Activated CD4-positive, alpha-beta T cell treated with anti-CD3 and anti-CD28 coated beads for 36 hours (primary cell): ENCODE measurements at regions not wholly inside any gene's neighbourhood (a gene's known extent, or its start where the extent isn't known, plus 50 kb on each side); places are given as distances from the start of the nearest gene placed in this dataset.

ENCODE experiments used
- ATAC-seq: fragments of 200-7000 bp; cut with Tn5 transposase; one replicate; pipeline ENCODE4 v1.10.0; 2021; ENCODE audit warnings: mild to moderate bottlenecking, moderate library complexity
- CTCF ChIA-PET: fragments of 350-600 bp; sonication (Branson Sonifier 250); formaldehyde crosslinking; loops from one replicate; lab custom pipeline; 2021; ENCODE audit warnings: antibody characterized with exemption; lab: Charles Lee
- POLR2A ChIA-PET: fragments of 350-600 bp; sonication (Branson Sonifier 250); formaldehyde crosslinking; loops from one replicate; lab custom pipeline; 2021; ENCODE audit warnings: antibody characterized with exemption, inconsistent platforms; lab: Charles Lee
- DNase-seq: peaks from one replicate; pipeline ENCODE4 v3.0.0-alpha.2; 2020
- H3K27ac Mint-ChIP-seq: one replicate; pipeline ENCODE4 v1.8.0; 2021; ENCODE audit warnings: mixed read lengths
- H3K27me3 Mint-ChIP-seq: one replicate; pipeline ENCODE4 v1.8.0; 2021; ENCODE audit warnings: mixed read lengths
- H3K36me3 Mint-ChIP-seq: one replicate; pipeline ENCODE4 v1.8.0; 2021; ENCODE audit warnings: low read depth, mixed read lengths
- H3K4me1 Mint-ChIP-seq: one replicate; pipeline ENCODE4 v1.8.0; 2021; ENCODE audit warnings: mixed read lengths
- H3K4me3 Mint-ChIP-seq: one replicate; pipeline ENCODE4 v1.8.0; 2021; ENCODE audit warnings: mild to moderate bottlenecking, moderate library complexity, mixed read lengths
- H3K9me3 Mint-ChIP-seq: one replicate; pipeline ENCODE4 v1.8.0; 2021; ENCODE audit warnings: low read depth, mixed read lengths
- intact Hi-C, 2 experiments: fragments of 100-400 bp; cut with DNase I in 1 of 2; cut with micrococcal nuclease in 1 of 2; formaldehyde crosslinking; loops; one replicate each; pipeline versions ENCODE4 v1.14.2 to v1.15.1; 2022 to 2024; cut with DNase I, micrococcal nuclease

GRCh38 chr1:209326831-209327230, 256.7 kb upstream of the CAMK1G start:
- POLR2A ChIA-PET, result interaction anchor here (0.6 kb wide), 1 partner anchor 218 kb away, joined by 3 read pairs; no protein-coding TSS in a partner anchor
- no peak for DNase-seq
- no peaks in the 10 kb centered on the region for H3K36me3 Mint-ChIP-seq

GRCh38 chr1:209328196-209328595, 255.3 kb upstream of the CAMK1G start:
- no peak overlapping the region for H3K4me3 Mint-ChIP-seq
- intact Hi-C loops, result no loop called here
- H3K27ac Mint-ChIP-seq, result no peak overlapping the region
- no peaks in the 10 kb centered on the region for H3K4me1 Mint-ChIP-seq
- POLR2A ChIA-PET, result no interaction called here
- H3K27me3 Mint-ChIP-seq, result peaks cover 2% of the 10 kb centered on the region
- no peak for DNase-seq
- no peaks in the 10 kb centered on the region for H3K9me3 Mint-ChIP-seq
- CTCF ChIA-PET, result interaction anchor here (1.4 kb wide), 1 partner anchor 26 kb away, joined by 5 read pairs; no protein-coding TSS in a partner anchor
- ATAC-seq, result no peak
- no peaks in the 10 kb centered on the region for H3K36me3 Mint-ChIP-seq

More at GRCh38 chr1:209326831-209327230, 256.7 kb upstream of the CAMK1G start:
- Mint-ChIP-seq H3K9me3 (no peaks in the 10 kb centered on the region), H3K4me1 (no peaks in the 10 kb centered on the region), H3K27ac (no peak overlapping the region), H3K4me3 (no peak overlapping the region), H3K27me3 (peaks cover 2% of the 10 kb centered on the region)
- intact Hi-C loops, result no loop called here
- CTCF ChIA-PET, result no interaction called here
- ATAC-seq, result no peak

- CTCF ChIA-PET, result interaction anchor here (0.8 to 1.5 kb wide), 7 partner anchors 10 to 102 kb away, joined by 3 to 6 read pairs (median 3); no protein-coding TSS in a partner anchor
- POLR2A ChIA-PET, result no interaction called here
- peak; percentile 25 for DNase-seq
- H3K9me3 Mint-ChIP-seq, result no peaks in the 10 kb centered on the region
- H3K4me3 Mint-ChIP-seq, result no peak overlapping the region
- H3K27me3 Mint-ChIP-seq, result peaks cover 17% of the 10 kb centered on the region
- H3K4me1 Mint-ChIP-seq, result no peaks in the 10 kb centered on the region
- ATAC-seq, result no peak
- H3K27ac Mint-ChIP-seq, result no peak overlapping the region
- no peaks in the 10 kb centered on the region for H3K36me3 Mint-ChIP-seq
- intact Hi-C loops, result no loop called here
These were observed 248.3 kb upstream of the CAMK1G start for GRCh38 chr1:209335178-209335577.

- no peak for ATAC-seq
- peaks cover 12% of the 10 kb centered on the region for H3K27me3 Mint-ChIP-seq
- H3K36me3 Mint-ChIP-seq, result no peaks in the 10 kb centered on the region
- no peak for DNase-seq
- H3K4me3 Mint-ChIP-seq, result no peak overlapping the region
- no peaks in the 10 kb centered on the region for H3K9me3 Mint-ChIP-seq
- CTCF ChIA-PET, result interaction anchor here (0.6 to 1.0 kb wide), 3 partner anchors 17 to 225 kb away, joined by 3 to 4 read pairs (median 3); no protein-coding TSS in a partner anchor
- intact Hi-C loops, result no loop called here
- H3K27ac Mint-ChIP-seq, result no peak overlapping the region
- POLR2A ChIA-PET, result no interaction called here
- no peaks in the 10 kb centered on the region for H3K4me1 Mint-ChIP-seq
These were observed 242.4 kb upstream of the CAMK1G start for GRCh38 chr1:209341146-209341545.

GRCh38 chr1:209341673-209342420, 241.7 kb upstream of the CAMK1G start:
- POLR2A ChIA-PET, result no interaction called here
- Mint-ChIP-seq H3K9me3 (no peaks in the 10 kb centered on the region), H3K4me1 (no peaks in the 10 kb centered on the region), H3K27ac (no peak overlapping the region), H3K27me3 (peaks cover 11% of the 10 kb centered on the region), H3K4me3 (no peak overlapping the region), H3K36me3 (no peaks in the 10 kb centered on the region)
- intact Hi-C loops, result no loop called here
- ATAC-seq, result no peak
- CTCF ChIA-PET, result interaction anchor here (0.6 to 0.9 kb wide), 3 partner anchors 16 to 1610 kb away, joined by 3 to 4 read pairs (median 3); no protein-coding TSS in a partner anchor
- no peak for DNase-seq

GRCh38 chr1:209342441-209343175, 240.9 kb upstream of the CAMK1G start:
- Mint-ChIP-seq H3K4me3 (no peak overlapping the region), H3K4me1 (no peaks in the 10 kb centered on the region), H3K9me3 (no peaks in the 10 kb centered on the region), H3K27me3 (peaks cover 12% of the 10 kb centered on the region), H3K27ac (no peak overlapping the region), H3K36me3 (no peaks in the 10 kb centered on the region)
- intact Hi-C loops, result no loop called here
- POLR2A ChIA-PET, result no interaction called here
- ATAC-seq (no peak), DNase-seq (no peak)
- CTCF ChIA-PET, result interaction anchor here (0.7 to 1.2 kb wide), 3 partner anchors 12 to 1609 kb away, joined by 3 to 5 read pairs (median 3); no protein-coding TSS in a partner anchor

GRCh38 chr1:209343511-209343910, 240.0 kb upstream of the CAMK1G start:
- H3K4me1 Mint-ChIP-seq, result no peaks in the 10 kb centered on the region
- H3K9me3 Mint-ChIP-seq, result no peaks in the 10 kb centered on the region
- ATAC-seq (no peak), DNase-seq (no peak)
- ChIA-PET POLR2A (no interaction called here), CTCF (interaction anchor here (1.1 to 1.2 kb wide), 2 partner anchors 11 to 12 kb away, joined by 3 to 5 read pairs; no protein-coding TSS in a partner anchor)
- no peaks in the 10 kb centered on the region for H3K36me3 Mint-ChIP-seq
- no peak overlapping the region for H3K4me3 Mint-ChIP-seq
- H3K27me3 Mint-ChIP-seq, result peaks cover 10% of the 10 kb centered on the region
- no peak overlapping the region for H3K27ac Mint-ChIP-seq
- intact Hi-C loops, result no loop called here

- CTCF ChIA-PET, result no interaction called here
- Mint-ChIP-seq H3K4me1 (no peaks in the 10 kb centered on the region), H3K4me3 (no peak overlapping the region), H3K9me3 (no peaks in the 10 kb centered on the region), H3K36me3 (no peaks in the 10 kb centered on the region), H3K27ac (no peak overlapping the region), H3K27me3 (peaks cover 10% of the 10 kb centered on the region)
- DNase-seq (no peak), ATAC-seq (no peak)
- intact Hi-C loops, result no loop called here
- POLR2A ChIA-PET, result no interaction called here
These were observed 239.4 kb upstream of the CAMK1G start for GRCh38 chr1:209344156-209344555.

- intact Hi-C loops, result loop anchor here (5.0 kb wide), 3 partner anchors 102 to 1628 kb away; no protein-coding TSS in a partner anchor
- ChIA-PET POLR2A (no interaction called here), CTCF (interaction anchor here (0.6 to 2.4 kb wide), 2 partner anchors 15 to 169 kb away, joined by 3 to 6 read pairs; no protein-coding TSS in a partner anchor)
- Mint-ChIP-seq H3K4me1 (no peaks in the 10 kb centered on the region), H3K27ac (no peak overlapping the region), H3K36me3 (no peaks in the 10 kb centered on the region), H3K9me3 (no peaks in the 10 kb centered on the region), H3K4me3 (no peak overlapping the region), H3K27me3 (peaks cover 4% of the 10 kb centered on the region)
- no peak for ATAC-seq
- DNase-seq, result no peak
These were observed 233.9 kb upstream of the CAMK1G start for GRCh38 chr1:209349363-209350308.

- DNase-seq (no peak), ATAC-seq (no peak)
- ChIA-PET CTCF (interaction anchor here (0.6 to 0.9 kb wide), 2 partner anchors 17 to 848 kb away, joined by 3 to 5 read pairs; no protein-coding TSS in a partner anchor), POLR2A (no interaction called here)
- intact Hi-C loops, result loop anchor here (5.0 kb wide), 3 partner anchors 106 to 1624 kb away; no protein-coding TSS in a partner anchor
- H3K36me3 Mint-ChIP-seq, result no peaks in the 10 kb centered on the region
- no peaks in the 10 kb centered on the region for H3K9me3 Mint-ChIP-seq
- no peaks in the 10 kb centered on the region for H3K27me3 Mint-ChIP-seq
- no peak overlapping the region for H3K27ac Mint-ChIP-seq
- H3K4me3 Mint-ChIP-seq, result no peak overlapping the region
- no peaks in the 10 kb centered on the region for H3K4me1 Mint-ChIP-seq
These were observed 230.5 kb upstream of the CAMK1G start for GRCh38 chr1:209353053-209353452.
